ENCODE measurements at regions not wholly inside any gene's neighbourhood (a gene's known extent, or its start where the extent isn't known, plus 50 kb on each side); places are given as distances from the start of the nearest gene placed in this dataset.

DNA sequence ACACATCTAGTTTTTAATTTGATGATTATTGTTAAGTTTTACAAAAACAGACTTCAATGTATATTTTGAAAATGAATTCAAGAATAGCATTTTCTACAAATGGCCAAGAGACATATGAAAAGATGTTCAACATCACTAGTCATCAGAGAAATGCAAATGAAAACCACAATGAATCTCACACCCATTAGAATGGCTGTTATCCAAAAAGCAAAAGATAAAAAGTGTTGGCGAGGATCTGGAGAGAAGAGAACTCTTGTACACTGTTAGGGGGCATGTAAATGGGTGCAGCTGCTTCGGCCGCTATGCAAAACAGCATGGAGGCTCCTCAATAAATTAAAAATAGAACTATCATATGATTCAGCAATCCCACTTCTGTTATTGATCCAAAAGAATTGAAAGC lies 185.8 kb upstream of the CCN2 start:
- TF ChIP-seq CTCF (IDR thresholded peaks at IDR 0.05; ENCODE audit: low read length) (no peak), EZH2 (IDR thresholded peaks at IDR 0.05; ENCODE audit: borderline replicate concordance, low read length) (no peak)
